ENCODE measurements at regions not wholly inside any gene's neighbourhood (a gene's known extent, or its start where the extent isn't known, plus 50 kb on each side); places are given as distances from the start of the nearest gene placed in this dataset.

DNA sequence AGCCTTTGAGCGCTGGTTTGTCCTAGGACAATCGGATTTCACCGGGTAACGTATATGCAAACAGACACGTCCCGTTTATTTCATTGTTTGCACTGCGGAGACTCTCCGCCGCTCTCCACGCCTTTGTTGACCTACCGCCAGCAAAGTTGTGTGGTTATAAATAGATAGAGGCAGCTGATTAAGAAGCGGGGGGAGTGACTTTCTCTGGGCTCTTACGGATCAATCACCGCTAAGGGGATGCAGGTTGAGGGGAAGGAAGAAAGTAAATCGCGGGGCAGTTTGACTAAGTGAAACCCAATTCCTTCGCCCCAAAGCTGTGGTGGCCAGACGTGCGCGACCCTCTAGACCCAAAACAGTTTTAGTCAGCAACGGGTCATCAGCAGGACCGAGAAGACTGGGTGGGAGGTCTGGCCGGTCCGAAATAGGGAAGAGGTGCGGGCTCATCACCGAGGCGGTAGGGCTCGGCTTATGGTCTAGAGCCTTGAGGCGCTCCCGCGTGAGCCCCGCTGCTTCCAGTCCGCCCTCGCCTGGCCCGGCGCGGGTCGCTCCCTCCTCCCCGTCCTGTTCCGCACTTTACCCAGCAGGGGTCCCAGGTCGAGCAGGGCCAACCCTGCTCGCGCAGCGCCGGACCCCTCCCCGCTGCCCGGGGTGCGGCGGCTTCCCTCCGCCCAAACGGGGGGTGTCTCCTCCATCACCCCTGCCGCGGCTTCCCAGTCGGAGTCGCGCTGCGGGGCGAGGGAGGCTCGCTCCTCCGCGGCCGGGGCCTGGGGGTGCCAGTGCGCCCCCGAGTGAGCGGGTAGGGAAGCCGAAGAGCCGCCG, 120.8 kb upstream of the RRP15 start:
- DNase-seq, result peak; percentile 11 to 79 (median 75)

DNA sequence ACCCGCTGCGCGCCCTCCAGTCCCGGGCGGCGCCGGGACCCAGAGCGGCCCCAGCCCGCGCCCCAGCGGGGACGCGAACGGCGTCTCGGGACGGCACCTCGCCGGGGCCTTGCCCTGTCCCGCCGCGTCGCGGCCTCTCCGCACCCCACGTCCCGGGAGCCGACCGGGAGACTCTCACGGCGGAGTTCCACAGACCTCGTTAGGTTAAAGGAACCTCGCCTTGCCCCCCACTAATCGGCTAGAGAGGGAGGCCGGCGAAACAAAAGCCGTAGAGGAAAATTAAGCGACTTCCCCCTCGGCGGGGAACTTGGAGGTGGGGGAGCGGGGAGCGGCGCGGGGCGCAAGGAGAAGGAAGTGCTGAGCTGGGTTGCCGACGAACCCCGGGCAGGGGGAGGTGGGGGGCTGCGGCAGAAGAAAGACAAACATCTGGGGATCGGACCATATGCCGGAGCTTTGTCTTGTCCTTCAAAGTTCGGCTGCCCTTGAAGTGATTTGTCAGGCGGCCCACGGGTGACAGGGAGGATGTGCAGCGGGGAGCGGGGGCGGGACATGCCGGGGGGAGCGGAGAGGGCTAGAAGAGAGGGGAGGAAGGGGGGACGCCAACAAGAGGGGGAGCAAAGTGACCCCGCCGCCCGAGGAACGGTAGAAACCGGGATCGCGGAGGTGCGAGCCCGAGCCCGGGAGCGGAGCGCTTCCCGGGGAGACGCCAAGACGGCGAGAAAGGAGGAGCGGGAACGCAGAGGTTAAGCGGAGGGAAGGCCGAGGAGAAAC, 120.0 kb upstream of the RRP15 start:
- DNase-seq, result peak in 2 of 3 experiments; percentile 75 to 83

DNA sequence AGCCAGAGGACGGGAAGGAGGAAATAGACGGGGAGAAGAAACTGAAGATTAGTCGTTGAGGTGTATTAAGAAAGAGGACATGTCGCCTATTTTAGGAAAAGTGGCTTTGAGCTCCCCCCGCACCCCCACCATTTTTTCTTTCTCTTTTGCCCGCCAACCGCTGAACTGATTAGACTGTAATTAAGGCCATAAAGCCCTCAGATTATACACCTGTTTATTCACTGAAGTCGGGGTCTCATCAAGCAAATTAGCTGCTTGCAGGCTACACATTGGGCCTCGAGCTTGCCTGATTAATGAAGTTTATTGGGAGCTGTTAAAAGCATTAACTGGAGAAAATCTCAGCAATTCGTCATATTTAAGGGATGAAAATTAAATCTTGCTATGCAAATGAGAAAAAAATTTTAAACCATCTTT, 119.4 kb upstream of the RRP15 start:
- peak in 1 of 3 experiments; percentile 83 for DNase-seq

DNA sequence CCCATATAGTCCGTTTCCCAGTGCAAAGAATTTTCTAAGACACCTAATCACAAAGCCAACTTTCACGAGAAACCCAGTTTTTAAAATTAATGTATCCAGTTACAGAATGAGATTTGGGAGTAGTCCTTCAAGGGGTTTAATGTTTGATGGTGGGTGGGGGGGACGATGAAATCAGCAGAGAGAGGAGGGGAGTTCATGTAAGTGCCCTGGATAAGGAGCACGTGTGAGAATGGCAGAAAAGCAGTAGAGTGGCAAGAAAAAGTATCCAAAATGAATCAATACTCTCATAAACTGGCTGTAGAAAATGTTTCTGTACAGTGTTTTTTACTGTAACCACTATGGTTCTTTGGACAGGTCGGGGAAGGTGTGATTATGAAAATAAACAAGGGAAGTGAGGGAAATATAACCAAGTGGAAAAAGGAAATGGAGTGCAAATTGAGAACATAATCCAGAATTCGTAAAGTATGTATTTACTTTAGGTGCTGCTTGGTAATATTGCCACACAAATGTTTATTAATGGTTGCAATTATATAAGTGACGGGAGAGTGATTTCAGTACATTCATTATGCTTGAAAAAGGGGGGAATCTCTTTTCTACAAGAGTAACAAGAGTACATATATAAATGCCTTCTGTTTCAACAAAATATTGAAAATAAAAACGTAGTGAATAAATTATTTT, 118.7 kb upstream of the RRP15 start:
- DNase-seq, result peak in 2 of 3 experiments; percentile 3 to 57

DNA sequence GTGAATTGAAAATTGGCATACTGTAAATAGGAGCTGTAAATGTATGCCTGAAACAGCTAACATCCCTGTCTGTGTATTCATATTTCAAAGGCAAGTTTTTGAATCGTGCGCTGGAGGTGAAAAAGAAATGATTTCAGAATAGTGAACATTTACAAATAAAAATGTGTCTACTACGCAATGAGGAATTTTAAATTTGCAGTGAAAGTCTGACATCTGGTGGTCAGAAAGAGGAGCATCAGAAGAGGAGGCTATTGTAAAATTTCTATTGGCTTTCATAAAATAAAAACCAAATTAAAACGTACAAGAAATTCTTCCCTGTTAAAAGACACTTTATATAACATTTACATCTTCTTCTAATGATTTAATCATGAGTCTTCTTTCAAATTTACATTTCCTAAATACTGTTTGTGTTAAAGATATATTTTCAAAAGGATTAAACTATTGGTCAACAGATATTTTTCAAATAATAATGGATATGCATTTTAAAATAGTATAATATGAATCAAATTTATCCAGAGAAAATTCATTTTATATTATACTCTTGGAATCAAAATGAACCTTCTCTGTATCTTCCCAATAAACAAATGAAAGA, 113.7 kb upstream of the RRP15 start:
- peak; percentile 16 to 76 (median 18) for DNase-seq

DNA sequence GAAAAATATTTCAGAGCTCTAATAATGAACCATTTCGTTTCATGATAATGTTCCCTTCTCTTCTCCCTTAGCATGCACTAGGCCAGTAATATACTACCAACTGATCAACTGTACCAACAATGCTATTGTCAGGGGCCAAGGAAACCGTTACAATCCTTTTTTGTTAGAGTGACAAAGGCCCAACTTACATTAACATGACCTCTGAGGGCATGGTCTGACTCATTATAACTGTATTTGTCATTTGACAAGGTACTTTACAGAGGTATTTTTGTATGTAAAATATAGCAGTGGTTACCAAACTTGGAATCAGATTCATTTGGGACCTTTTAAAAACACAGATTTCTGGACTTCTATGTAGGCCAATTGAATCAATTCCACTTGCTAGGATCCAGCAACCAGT, 102.6 kb upstream of the RRP15 start:
- no peak for DNase-seq

DNA sequence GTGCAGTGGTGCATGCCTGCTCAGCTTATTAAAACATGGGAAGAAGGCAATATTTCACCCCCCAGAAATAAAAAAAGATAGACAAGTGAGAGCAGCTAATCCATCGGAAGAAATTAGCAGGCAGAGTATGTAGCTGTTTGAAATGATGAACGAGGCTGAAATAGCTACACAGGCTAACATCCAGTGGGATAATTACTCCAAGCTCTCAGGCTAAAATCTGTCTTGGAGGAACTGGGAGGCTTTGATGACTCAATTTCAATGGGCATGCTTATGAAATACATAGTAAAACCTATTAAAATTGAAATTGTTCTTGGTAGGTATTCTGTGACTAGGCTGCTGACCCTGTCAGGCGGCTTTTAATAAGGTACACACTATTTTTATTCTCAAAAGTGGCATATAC, 84.1 kb upstream of the RRP15 start:
- DNase-seq, result no peak

DNA sequence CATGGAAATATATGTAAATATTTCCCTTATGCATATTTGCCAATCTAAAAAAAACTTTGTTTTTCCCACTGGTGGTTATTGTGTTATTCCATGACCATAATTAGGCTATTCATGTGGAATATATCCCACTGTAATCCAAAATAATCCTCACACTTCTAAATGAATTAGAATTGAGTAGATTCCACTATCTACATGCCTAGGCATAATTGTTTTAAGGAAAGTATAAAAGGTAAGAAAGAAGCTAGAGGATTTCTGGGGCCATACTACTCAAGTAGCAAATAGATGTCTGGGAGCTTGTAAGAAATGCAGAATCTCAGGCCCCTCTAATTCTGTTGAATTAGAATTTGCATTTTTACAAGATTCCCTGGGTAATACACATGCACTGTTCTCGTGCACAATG, 83.5 kb upstream of the RRP15 start:
- DNase-seq, result no peak

DNA sequence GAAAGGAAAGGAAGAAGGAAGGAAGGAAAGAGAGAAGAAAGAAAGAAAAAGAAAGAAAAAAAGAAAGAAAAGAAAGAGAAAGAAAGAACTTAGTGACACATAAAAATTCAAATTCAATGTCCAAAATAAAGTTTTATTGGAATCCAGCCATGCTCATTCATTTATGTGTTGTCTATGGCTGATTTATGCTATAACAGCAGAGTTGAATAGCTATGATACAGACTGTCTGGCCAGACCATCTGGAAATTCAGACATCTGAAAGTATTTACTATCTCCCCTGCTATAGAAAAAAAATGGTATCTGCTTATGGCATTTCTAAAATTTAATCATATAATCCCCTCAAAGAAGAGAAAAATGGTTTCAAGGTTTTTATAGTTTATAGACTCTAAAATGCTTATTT, 79.4 kb upstream of the RRP15 start:
- DNase-seq, result no peak

DNA sequence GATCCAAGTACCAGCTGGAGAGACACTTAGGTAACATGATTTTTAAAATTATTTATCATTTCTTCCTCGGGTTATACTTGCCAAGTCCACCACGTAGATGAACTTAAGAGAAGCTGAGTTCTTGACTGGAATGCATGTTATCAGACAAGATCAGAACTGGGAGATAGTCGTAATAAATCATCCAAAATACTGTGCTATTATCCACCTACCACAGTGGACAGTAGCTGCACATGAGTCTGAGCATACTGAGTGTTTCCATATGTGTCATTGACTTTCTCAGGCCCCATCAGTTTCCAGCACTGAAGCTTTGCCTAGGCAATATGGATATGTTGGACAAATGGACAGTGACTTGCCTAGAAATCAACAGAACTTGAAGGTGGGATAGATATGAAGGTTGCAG, 77.9 kb upstream of the RRP15 start:
- no peak for DNase-seq

DNA sequence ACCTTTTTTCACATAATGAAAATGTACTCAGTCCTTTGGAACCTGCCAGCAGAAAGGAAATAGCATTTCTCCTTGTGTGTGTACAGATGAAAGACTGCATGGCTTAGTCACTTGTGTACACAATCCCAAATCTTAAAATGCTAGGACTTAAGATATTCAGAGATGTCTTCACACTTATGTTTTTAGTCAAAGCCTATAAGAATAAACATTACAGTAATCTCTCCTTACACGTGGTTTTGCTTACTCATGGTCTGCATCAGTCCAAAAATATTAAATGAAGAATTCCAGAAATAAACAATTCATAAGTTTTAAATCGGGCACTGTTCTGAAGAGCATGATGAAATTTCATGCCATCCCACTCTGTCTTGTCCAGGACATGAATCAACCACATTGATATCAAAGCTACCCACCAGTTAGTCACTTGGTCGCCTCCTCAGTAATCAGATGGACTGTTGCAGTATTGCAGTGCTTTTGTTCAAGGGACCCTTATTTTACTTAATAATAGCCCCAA, 75.7 kb upstream of the RRP15 start:
- DNase-seq, result peak in 1 of 3 experiments; percentile 8

DNA sequence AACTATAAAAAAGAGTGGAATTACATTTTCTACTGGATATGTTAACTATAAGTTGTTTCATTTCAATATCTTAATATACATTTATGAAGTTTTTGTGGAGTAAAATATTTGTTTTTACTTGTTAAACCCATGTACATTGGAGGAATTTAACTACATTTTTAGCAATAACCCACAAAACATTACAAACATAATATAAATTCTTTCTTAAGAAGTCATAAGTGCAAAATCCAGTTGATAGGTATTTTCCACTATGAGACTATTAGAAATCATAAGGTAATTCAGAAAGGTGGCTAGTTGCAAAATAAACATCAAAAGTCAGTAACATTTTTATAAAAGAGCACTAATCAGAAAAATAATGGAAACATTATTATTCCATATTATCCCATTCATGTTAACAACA, 73.9 kb upstream of the RRP15 start:
- DNase-seq, result no peak

DNA sequence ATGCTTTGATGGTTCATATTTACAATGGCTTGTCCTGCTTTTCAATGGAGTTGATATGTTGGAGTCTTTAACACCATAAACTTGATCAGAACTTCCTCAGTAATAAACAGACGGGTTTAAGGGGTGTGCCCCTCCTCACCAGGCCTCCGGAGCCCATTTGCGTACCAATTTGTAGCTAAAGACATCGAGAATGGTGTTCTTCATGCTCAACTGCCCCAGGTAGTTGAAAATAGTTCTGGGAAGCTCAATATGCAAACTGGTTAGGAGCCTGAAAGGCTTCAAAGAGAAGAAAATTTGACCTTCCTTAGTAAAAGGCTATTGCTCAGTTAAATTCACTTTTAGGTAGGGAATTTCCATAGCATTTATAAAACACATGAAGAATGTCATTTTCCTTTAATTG, 68.1 kb upstream of the RRP15 start:
- DNase-seq, result no peak

DNA sequence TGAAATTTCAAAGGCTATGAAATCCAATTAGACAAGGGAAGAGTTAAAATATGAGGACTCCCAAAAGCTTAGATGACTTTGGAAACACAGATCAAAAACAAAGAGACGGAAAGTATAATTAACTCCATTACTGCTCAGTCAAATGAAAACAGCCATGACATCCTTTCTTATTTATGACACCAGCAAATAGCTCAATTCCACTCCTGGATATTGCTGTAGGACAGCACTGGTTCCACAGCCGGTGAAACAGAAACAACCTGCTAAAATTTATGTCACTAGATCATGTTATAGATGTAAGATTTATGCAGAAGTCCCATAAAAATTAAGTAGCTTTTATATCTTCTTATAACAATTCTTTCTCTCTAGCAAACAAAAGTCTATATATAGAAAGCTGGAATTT, 65.6 kb upstream of the RRP15 start:
- peak in 2 of 3 experiments; percentile 6 to 60 for DNase-seq

DNA sequence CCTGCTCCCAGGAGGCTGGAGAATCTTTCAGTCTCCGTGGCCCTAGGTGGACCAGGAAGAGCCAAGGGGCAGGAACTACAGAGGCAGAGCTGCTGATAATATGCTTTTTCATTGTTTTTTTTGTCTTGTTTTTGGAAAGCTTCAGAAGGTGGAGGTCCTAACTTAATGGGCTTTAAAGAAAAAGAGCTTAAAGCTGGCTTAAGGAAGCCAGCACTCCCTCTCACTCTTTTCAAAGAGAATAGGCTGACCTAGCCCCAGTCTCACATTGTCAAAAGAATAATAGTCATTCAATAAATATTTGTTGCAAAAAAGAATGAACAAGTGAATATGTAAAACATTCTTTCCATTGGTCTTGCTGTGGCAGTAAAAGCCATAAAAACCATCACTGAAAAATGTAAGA, 61.0 kb upstream of the RRP15 start:
- no peak for DNase-seq

DNA sequence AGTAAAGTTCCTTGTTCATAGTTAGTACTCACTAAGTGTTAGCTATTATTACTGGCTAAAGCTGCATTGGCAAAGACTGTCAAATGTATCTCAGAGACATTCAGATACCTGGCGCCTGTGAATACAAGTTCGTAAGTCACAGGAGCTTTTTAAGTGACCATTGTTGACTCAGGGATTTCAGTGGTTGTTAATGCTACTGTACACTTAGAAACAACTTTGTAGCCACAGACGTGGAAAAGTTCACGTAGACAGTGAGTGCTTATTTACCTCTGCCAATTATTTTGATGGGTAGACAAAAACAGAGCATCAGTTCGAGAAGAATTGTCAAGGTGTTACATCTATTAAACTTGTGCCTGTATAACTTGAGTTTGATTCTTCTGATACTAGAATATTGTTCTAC, 59.1 kb upstream of the RRP15 start:
- no peak for DNase-seq

Data from NCI-H1417 (cell line).